ENCODE measurements at regions not wholly inside any gene's neighbourhood (a gene's known extent, or its start where the extent isn't known, plus 50 kb on each side); places are given as distances from the start of the nearest gene placed in this dataset.

DNA sequence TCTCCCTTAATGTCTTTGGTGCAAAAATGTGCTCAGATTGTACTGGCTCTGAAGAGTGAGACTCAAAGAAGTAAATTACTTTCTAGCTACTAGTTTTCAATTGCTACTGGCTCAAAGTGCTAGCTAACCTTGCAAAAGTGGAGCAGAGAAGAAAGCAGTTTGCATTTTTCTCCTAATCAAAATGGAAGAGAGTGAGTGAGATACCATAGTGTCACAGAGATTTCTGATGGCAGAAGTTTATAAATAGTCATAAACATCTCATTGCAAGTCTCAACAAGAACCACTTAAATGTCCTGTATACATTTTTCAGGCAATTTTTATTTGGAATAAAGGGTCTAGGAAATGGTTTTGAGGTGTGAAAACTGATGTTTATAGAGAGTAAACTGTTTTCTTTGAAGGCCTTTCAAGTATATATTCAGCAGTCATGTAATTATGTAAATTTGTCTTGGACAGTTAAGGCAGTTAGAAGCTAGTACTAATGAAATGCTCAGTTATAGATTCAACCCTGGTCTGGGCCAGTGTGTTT, 237.7 kb upstream of the GOLIM4 start:
- H3K4me1 Mint-ChIP-seq (ENCODE audit: low read depth) = peaks cover 3% of the 10 kb centered on the region
- no peak overlapping the region for H3K4me3 Mint-ChIP-seq (ENCODE audit: low read depth)
- DNase-seq (ENCODE audit: low spot score, unreplicated experiment) = no peak
- no peaks in the 10 kb centered on the region for H3K36me3 Mint-ChIP-seq (ENCODE audit: insufficient read depth)
- no peak overlapping the region for H3K27ac Mint-ChIP-seq
- H3K27me3 Mint-ChIP-seq = no peaks in the 10 kb centered on the region
- no peaks in the 10 kb centered on the region for H3K9me3 Mint-ChIP-seq (ENCODE audit: low read depth)
- TF ChIP-seq, protein P1, sequence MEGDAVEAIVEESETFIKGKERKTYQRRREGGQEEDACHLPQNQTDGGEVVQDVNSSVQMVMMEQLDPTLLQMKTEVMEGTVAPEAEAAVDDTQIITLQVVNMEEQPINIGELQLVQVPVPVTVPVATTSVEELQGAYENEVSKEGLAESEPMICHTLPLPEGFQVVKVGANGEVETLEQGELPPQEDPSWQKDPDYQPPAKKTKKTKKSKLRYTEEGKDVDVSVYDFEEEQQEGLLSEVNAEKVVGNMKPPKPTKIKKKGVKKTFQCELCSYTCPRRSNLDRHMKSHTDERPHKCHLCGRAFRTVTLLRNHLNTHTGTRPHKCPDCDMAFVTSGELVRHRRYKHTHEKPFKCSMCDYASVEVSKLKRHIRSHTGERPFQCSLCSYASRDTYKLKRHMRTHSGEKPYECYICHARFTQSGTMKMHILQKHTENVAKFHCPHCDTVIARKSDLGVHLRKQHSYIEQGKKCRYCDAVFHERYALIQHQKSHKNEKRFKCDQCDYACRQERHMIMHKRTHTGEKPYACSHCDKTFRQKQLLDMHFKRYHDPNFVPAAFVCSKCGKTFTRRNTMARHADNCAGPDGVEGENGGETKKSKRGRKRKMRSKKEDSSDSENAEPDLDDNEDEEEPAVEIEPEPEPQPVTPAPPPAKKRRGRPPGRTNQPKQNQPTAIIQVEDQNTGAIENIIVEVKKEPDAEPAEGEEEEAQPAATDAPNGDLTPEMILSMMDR (IDR thresholded peaks at IDR 0.05; ENCODE audit: unreplicated experiment) = no peak

DNA sequence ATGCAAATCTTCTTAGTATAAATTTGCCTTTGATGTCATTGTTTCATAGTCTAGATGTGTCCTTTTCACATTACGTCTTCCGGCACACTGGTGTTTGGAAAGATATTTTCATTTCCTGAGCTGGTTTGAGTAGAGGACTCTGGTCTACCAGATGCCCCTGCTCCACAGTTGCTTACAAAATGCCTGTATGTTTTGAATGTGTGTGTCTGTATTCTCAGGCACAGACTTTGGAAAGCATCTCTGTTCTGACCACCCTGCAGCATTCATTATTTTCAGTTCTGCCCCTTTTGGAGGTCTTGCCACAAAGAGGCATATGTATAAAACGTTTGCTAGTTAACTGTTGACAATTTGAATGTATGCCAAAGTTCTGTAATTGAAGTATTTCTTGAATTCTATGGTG, 236.0 kb upstream of the GOLIM4 start:
- H3K27ac Mint-ChIP-seq = no peak overlapping the region
- TF ChIP-seq, protein P1 (IDR thresholded peaks at IDR 0.05; ENCODE audit: unreplicated experiment) = no peak
- no peaks in the 10 kb centered on the region for H3K9me3 Mint-ChIP-seq (ENCODE audit: low read depth)
- H3K27me3 Mint-ChIP-seq = no peaks in the 10 kb centered on the region
- H3K36me3 Mint-ChIP-seq (ENCODE audit: insufficient read depth) = no peaks in the 10 kb centered on the region
- H3K4me1 Mint-ChIP-seq (ENCODE audit: low read depth) = peaks cover 3% of the 10 kb centered on the region
- no peak for DNase-seq (ENCODE audit: low spot score, unreplicated experiment)
- no peak overlapping the region for H3K4me3 Mint-ChIP-seq (ENCODE audit: low read depth)

GRCh38 chr3:168330983-168331382, 235.3 kb upstream of the GOLIM4 start:
- no peak overlapping the region for H3K27ac Mint-ChIP-seq
- no peak for DNase-seq (ENCODE audit: low spot score, unreplicated experiment)
- TF ChIP-seq, protein P1 (IDR thresholded peaks at IDR 0.05; ENCODE audit: unreplicated experiment) = no peak
- H3K9me3 Mint-ChIP-seq (ENCODE audit: low read depth) = no peaks in the 10 kb centered on the region
- no peak overlapping the region for H3K4me3 Mint-ChIP-seq (ENCODE audit: low read depth)
- no peaks in the 10 kb centered on the region for H3K27me3 Mint-ChIP-seq
- peaks cover 3% of the 10 kb centered on the region for H3K4me1 Mint-ChIP-seq (ENCODE audit: low read depth)
- H3K36me3 Mint-ChIP-seq (ENCODE audit: insufficient read depth) = no peaks in the 10 kb centered on the region

- H3K27me3 Mint-ChIP-seq = no peaks in the 10 kb centered on the region
- peaks cover 3% of the 10 kb centered on the region for H3K4me1 Mint-ChIP-seq (ENCODE audit: low read depth)
- H3K36me3 Mint-ChIP-seq (ENCODE audit: insufficient read depth) = peaks cover 2% of the 10 kb centered on the region
- H3K4me3 Mint-ChIP-seq (ENCODE audit: low read depth) = no peak overlapping the region
- TF ChIP-seq, protein P1 (IDR thresholded peaks at IDR 0.05; ENCODE audit: unreplicated experiment) = no peak
- H3K9me3 Mint-ChIP-seq (ENCODE audit: low read depth) = no peaks in the 10 kb centered on the region
- DNase-seq (ENCODE audit: low spot score, unreplicated experiment) = no peak
- H3K27ac Mint-ChIP-seq = no peak overlapping the region
Observed at GRCh38 chr3:168327856-168328255, 232.1 kb upstream of the GOLIM4 start.

GRCh38 chr3:168325684-168326083, 230.0 kb upstream of the GOLIM4 start:
- DNase-seq (ENCODE audit: low spot score, unreplicated experiment) = no peak
- Mint-ChIP-seq H3K4me3 (ENCODE audit: low read depth) (no peak overlapping the region), H3K4me1 (ENCODE audit: low read depth) (no peaks in the 10 kb centered on the region), H3K27ac (no peak overlapping the region), H3K27me3 (no peaks in the 10 kb centered on the region), H3K9me3 (ENCODE audit: low read depth) (no peaks in the 10 kb centered on the region), H3K36me3 (ENCODE audit: insufficient read depth) (peaks cover 2% of the 10 kb centered on the region)
- TF ChIP-seq, protein P1 (IDR thresholded peaks at IDR 0.05; ENCODE audit: unreplicated experiment) = no peak

Measured in progenitor cell of endocrine pancreas (in vitro differentiated cells).